ENCODE measurements at regions not wholly inside any gene's neighbourhood (a gene's known extent, or its start where the extent isn't known, plus 50 kb on each side); places are given as distances from the start of the nearest gene placed in this dataset.
A peak's percentile ranks its signal among the peaks of the same experiment; 100 is the strongest.

DNA sequence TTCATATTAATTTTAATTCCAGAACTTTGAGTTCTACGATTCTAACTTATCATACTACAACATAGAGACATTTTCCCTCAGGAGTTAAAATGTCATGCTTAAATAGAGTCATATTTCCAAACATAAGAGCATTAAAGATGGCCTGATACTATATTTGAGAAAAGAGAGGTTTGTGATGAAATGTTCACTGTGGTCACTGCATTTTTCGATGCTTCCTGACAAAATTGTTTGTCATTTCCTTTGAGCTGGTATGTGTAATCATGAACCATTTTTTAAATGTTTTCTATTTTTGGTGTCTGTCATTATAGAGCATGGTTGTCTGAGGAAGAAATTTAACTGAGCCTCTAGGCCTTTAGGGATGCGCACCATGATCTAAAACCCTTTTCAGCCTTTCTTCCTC, 721.4 kb upstream of the NR2F2 start:
- TF ChIP-seq, protein P1, sequence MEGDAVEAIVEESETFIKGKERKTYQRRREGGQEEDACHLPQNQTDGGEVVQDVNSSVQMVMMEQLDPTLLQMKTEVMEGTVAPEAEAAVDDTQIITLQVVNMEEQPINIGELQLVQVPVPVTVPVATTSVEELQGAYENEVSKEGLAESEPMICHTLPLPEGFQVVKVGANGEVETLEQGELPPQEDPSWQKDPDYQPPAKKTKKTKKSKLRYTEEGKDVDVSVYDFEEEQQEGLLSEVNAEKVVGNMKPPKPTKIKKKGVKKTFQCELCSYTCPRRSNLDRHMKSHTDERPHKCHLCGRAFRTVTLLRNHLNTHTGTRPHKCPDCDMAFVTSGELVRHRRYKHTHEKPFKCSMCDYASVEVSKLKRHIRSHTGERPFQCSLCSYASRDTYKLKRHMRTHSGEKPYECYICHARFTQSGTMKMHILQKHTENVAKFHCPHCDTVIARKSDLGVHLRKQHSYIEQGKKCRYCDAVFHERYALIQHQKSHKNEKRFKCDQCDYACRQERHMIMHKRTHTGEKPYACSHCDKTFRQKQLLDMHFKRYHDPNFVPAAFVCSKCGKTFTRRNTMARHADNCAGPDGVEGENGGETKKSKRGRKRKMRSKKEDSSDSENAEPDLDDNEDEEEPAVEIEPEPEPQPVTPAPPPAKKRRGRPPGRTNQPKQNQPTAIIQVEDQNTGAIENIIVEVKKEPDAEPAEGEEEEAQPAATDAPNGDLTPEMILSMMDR (conservative IDR thresholded peaks at IDR 0.05; ENCODE audit: low read length): no peak
- no peak overlapping the region for H3K4me3 ChIP-seq (ENCODE audit: low read length)
- peak; percentile 36 for DNase-seq (ENCODE audit: low read depth)

DNA sequence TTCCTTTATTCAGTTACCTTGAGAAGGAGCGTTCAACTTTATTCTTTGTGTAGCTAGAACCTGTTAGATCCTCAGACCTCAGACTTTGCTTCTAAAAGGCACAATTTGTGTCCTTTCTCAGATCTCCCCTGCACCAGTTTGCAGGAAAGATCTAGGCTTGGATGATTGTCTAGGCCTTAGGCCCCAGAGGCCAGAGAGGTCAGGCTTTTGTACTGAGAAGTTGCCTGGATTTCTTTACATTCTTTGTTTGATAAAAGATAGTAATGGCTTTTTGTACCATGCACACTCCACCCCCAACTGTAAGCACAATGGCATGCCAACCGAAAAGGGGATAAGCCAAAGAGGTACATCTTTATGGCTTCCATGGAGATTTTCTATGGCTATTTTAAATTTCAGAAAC, 719.6 kb upstream of the NR2F2 start:
- DNase-seq (ENCODE audit: low read depth): no peak
- TF ChIP-seq, protein P1 (conservative IDR thresholded peaks at IDR 0.05; ENCODE audit: low read length): no peak
- no peak overlapping the region for H3K4me3 ChIP-seq (ENCODE audit: low read length)

- no peak overlapping the region for H3K4me3 ChIP-seq (ENCODE audit: low read length)
- TF ChIP-seq, protein P1 (conservative IDR thresholded peaks at IDR 0.05; ENCODE audit: low read length): no peak
- DNase-seq (ENCODE audit: low read depth): no peak
Measured at GRCh38 chr15:95615436-95615835, 715.1 kb upstream of the NR2F2 start.

DNA sequence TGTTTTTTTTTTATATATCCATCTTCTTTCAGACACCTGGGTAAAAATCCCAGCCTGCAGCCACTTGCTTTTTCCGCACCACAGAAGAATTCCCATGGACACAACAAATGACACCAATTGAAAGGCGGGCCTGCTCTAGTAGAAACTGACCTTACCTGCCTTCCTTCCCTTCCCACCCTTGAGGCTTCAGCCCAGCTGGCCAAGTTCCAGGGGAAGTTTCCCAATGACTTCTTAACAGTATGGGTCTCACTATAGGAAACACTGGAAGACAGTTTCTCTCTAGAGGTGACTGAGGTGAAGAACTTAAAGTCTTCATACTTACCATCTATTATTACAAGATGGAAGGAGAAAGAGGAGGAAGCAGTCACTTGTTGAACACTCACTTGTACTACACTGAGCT, 714.2 kb upstream of the NR2F2 start:
- no peak overlapping the region for H3K4me3 ChIP-seq (ENCODE audit: low read length)
- DNase-seq (ENCODE audit: low read depth): no peak
- TF ChIP-seq, protein P1 (conservative IDR thresholded peaks at IDR 0.05; ENCODE audit: low read length): no peak

GRCh38 chr15:95620934-95621579, 709.4 kb upstream of the NR2F2 start:
- peak; percentile 62 for DNase-seq (ENCODE audit: low read depth)
- H3K4me3 ChIP-seq (ENCODE audit: low read length): no peak overlapping the region
- TF ChIP-seq, protein P1 (conservative IDR thresholded peaks at IDR 0.05; ENCODE audit: low read length): no peak

GRCh38 chr15:95622843-95623242, 707.7 kb upstream of the NR2F2 start:
- TF ChIP-seq, protein P1 (conservative IDR thresholded peaks at IDR 0.05; ENCODE audit: low read length): no peak
- no peak for DNase-seq (ENCODE audit: low read depth)
- no peak overlapping the region for H3K4me3 ChIP-seq (ENCODE audit: low read length)

- TF ChIP-seq, protein P1 (conservative IDR thresholded peaks at IDR 0.05; ENCODE audit: low read length): no peak
- H3K4me3 ChIP-seq (ENCODE audit: low read length): no peak overlapping the region
- DNase-seq (ENCODE audit: low read depth): no peak
Measured at GRCh38 chr15:95624100-95624499, 706.4 kb upstream of the NR2F2 start.

Measured in AG10803 (cell line).